Ishikawa (cell line): ENCODE measurements at regions not wholly inside any gene's neighbourhood (a gene's known extent, or its start where the extent isn't known, plus 50 kb on each side); places are given as distances from the start of the nearest gene placed in this dataset.

Experiments
- CEBPB ChIP-seq: IDR thresholded peaks from 2 replicates; pipeline ENCODE4 v1.6.1; 2012
- CREB1 ChIP-seq: IDR thresholded peaks from 2 replicates; pipeline ENCODE4 v1.6.1; 2012; ENCODE audit warnings: low read depth
- EGR1 ChIP-seq: IDR thresholded peaks from 2 replicates; pipeline ENCODE4 v1.6.1; 2012
- EP300 ChIP-seq: IDR thresholded peaks from 2 replicates; pipeline ENCODE4 v1.6.1; 2012; ENCODE audit warnings: borderline replicate concordance
- FOXM1 ChIP-seq: IDR thresholded peaks from 2 replicates; pipeline ENCODE4 v1.6.1; 2012; ENCODE audit warnings: low read depth, borderline replicate concordance
- NFIC ChIP-seq: IDR thresholded peaks from 2 replicates; pipeline ENCODE4 v1.6.1; 2012
- RAD21 ChIP-seq: IDR thresholded peaks from 2 replicates; pipeline ENCODE4 v1.6.1; 2012; ENCODE audit warnings: low read depth
- TAF1 ChIP-seq: IDR thresholded peaks from 2 replicates; pipeline ENCODE4 v1.6.1; 2012; ENCODE audit warnings: low read depth, mild to moderate bottlenecking
- TCF12 ChIP-seq: IDR thresholded peaks from 2 replicates; pipeline ENCODE4 v1.6.1; 2012; ENCODE audit warnings: low read depth
- TEAD4 ChIP-seq: IDR thresholded peaks from 2 replicates; pipeline ENCODE4 v1.6.1; 2012
- YY1 ChIP-seq: IDR thresholded peaks from 2 replicates; pipeline ENCODE4 v1.6.1; 2012; ENCODE audit warnings: low read depth
- ZBTB7A ChIP-seq: IDR thresholded peaks from 2 replicates; pipeline ENCODE4 v1.6.1; 2012; ENCODE audit warnings: low read depth
- TF ChIP-seq, protein P1 (sequence below): IDR thresholded peaks from 2 replicates; pipeline ENCODE4 v1.6.1; 2012; ENCODE audit warnings: low read depth, mild to moderate bottlenecking
- TF ChIP-seq, protein P2 (sequence below): IDR thresholded peaks from 2 replicates; pipeline ENCODE4 v1.6.1; 2012
- TF ChIP-seq, protein P3 (sequence below): IDR thresholded peaks from 2 replicates; pipeline ENCODE4 v1.6.1; 2012

DNA sequence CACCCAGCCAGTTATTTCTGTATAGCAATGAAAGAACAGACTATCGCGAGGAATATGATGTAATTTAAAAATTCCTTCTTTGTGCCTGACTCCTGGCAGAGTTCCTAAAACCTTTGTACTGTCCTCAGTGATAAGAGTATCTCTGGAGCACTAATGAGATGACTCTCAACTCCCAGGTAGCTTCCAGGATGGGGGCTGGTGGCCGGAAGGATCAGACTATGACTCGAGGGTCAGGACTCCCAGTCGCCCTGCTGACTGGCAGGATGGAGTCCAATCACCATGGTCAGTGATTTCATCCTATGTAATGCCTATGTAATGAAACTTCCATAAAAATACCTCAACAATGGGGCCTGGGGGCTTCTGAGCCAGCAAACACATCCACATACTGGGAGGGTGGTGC, 135.1 kb downstream of the SHANK2 start:
- TF ChIP-seq, protein P1, sequence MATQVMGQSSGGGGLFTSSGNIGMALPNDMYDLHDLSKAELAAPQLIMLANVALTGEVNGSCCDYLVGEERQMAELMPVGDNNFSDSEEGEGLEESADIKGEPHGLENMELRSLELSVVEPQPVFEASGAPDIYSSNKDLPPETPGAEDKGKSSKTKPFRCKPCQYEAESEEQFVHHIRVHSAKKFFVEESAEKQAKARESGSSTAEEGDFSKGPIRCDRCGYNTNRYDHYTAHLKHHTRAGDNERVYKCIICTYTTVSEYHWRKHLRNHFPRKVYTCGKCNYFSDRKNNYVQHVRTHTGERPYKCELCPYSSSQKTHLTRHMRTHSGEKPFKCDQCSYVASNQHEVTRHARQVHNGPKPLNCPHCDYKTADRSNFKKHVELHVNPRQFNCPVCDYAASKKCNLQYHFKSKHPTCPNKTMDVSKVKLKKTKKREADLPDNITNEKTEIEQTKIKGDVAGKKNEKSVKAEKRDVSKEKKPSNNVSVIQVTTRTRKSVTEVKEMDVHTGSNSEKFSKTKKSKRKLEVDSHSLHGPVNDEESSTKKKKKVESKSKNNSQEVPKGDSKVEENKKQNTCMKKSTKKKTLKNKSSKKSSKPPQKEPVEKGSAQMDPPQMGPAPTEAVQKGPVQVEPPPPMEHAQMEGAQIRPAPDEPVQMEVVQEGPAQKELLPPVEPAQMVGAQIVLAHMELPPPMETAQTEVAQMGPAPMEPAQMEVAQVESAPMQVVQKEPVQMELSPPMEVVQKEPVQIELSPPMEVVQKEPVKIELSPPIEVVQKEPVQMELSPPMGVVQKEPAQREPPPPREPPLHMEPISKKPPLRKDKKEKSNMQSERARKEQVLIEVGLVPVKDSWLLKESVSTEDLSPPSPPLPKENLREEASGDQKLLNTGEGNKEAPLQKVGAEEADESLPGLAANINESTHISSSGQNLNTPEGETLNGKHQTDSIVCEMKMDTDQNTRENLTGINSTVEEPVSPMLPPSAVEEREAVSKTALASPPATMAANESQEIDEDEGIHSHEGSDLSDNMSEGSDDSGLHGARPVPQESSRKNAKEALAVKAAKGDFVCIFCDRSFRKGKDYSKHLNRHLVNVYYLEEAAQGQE = no peak
- no peak for TF ChIP-seq TCF12
- no peak for TF ChIP-seq EGR1
- TF ChIP-seq NFIC = no peak
- TF ChIP-seq CREB1 = no peak
- TF ChIP-seq TAF1 = no peak
- no peak for TF ChIP-seq RAD21
- TF ChIP-seq FOXM1 = no peak
- TF ChIP-seq, protein P2, sequence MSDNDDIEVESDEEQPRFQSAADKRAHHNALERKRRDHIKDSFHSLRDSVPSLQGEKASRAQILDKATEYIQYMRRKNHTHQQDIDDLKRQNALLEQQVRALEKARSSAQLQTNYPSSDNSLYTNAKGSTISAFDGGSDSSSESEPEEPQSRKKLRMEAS = no peak
- TF ChIP-seq CEBPB = no peak
- no peak for TF ChIP-seq ZBTB7A
- TF ChIP-seq, protein P3, sequence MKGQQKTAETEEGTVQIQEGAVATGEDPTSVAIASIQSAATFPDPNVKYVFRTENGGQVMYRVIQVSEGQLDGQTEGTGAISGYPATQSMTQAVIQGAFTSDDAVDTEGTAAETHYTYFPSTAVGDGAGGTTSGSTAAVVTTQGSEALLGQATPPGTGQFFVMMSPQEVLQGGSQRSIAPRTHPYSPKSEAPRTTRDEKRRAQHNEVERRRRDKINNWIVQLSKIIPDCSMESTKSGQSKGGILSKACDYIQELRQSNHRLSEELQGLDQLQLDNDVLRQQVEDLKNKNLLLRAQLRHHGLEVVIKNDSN = no peak
- TF ChIP-seq EP300 = no peak
- no peak for TF ChIP-seq YY1
- no peak for TF ChIP-seq TEAD4

DNA sequence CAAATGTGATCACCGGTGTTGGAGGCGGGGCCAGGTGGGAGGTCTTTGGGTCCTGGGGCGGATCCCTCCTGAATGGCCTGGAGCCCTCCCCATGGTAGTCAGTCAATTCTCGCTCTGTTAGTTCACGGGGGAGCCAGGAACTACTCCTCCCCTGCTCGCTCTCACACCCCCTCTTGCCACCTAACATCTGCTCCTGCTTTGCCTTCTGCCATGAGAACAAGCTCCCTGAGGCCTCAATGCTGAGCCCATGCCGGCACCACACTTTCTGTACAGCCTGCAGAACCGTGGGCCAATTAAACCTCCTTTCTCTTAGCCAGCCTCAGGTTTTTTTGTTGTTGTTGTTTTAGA, 135.7 kb downstream of the SHANK2 start:
- TF ChIP-seq, protein P3 = no peak
- TF ChIP-seq CREB1 (no peak), EGR1 (no peak), NFIC (no peak), YY1 (no peak), RAD21 (no peak), TAF1 (no peak), CEBPB (no peak), EP300 (no peak), ZBTB7A (no peak), TCF12 (no peak), TEAD4 (no peak), FOXM1 (no peak)
- TF ChIP-seq, protein P2 = no peak
- TF ChIP-seq, protein P1 = no peak

DNA sequence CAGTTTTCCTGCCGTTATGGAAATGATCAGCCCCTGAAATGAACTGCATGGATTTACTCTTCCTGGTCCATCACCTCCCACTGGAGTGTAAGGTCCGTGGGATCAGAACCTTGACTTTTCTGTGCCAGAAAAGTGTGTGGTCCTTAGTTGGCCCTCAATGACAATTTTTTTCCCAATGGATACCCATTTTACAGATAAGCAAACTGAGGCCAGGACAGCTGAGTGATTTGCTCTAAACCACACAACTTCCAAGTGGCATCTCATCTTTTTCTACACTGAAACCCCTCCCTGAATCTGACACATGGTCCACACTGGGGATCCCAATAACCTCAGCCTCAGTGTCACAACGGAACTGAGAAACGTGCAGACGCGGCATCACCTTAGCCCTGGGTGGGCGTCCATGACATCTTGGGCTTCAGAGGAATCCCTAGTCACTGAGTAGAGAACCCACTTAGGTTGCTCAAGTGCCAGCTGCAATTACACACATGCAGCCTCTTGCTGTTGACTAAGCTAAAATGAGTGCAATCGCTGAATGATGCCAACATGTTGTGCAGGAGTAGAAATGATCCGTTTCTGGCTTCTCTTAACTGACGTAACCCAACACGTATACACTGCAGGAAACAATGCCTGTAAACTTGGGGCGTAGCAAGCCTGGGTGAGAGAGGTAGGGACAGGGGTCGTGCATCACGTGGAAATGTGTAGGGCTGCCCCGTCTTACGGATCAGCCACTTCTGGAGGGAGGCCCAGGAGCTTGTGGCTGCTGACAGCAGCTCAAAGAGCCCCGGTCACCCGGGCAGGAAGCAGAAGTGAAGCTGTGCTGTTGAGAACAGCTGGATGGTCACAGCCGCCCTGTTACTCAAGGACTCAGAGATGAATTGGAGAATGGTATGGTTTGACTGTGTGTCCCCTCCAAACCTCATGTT, 136.3 kb downstream of the SHANK2 start:
- no peak for TF ChIP-seq ZBTB7A

DNA sequence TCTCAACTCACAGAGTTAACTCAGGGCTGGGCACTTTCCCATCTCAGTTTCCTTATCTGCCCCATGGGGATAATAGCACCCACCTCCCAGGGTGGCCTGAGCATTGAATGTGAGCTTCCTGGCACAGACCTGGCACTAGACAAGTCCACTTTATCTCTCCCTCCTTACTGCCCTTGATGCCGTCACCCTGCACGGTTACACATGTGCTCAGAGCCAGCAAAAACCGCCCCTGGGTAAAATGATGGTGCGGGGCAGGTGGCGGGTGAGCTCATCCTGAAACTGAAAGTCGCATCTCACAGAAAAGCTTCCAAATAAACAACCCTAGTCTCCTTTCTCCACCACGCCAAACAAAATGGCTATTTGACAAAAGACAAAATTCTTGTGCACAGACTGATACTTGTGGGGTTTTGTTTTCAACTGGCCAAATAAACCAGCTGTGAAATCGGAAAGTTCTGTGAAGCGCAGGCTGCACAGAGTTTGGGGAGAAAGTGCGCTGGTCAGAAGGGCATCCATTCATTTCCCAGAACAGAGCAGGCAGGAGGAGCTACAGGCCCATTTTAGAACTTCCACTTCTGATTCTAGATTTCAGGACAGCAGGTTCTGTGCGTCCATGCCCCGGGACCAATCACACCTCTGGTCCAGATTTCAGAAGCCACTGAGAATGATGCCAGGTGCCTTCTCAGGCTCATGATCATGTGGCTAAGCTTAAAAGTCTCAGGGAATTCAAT, 138.1 kb downstream of the SHANK2 start:
- TF ChIP-seq, protein P1 = no peak
- no peak for TF ChIP-seq NFIC
- TF ChIP-seq TEAD4 = no peak
- TF ChIP-seq YY1 = no peak
- no peak for TF ChIP-seq CEBPB
- no peak for TF ChIP-seq TCF12
- TF ChIP-seq CREB1 = no peak
- TF ChIP-seq RAD21 = no peak
- TF ChIP-seq EP300 = no peak
- TF ChIP-seq ZBTB7A = no peak
- TF ChIP-seq, protein P2 = no peak
- TF ChIP-seq, protein P3 = no peak
- TF ChIP-seq FOXM1 = no peak
- no peak for TF ChIP-seq EGR1
